ENCODE measurements at regions not wholly inside any gene's neighbourhood (a gene's known extent, or its start where the extent isn't known, plus 50 kb on each side); places are given as distances from the start of the nearest gene placed in this dataset.

DNA sequence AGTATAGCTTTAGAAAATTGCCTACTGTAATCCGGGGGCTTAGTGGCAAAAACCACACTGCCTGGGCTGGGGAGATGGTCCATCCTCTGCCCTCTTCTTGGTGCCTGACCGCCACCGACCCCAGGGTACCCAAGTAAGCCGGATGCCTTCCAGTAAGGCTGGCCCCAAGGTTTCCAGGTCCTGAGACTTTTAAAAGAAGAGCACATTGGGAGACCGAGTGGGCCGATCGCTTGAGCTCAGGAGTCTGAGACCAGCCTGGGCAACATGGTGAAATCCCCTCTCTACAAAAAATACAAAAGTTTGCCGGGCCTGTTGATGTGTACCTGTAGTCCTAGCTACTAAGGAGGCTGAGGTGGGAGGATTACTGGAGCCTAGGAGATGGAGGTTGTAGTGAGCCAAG lies 406.7 kb upstream of the IRX4 start:
- no peaks in the 10 kb centered on the region for H3K36me3 ChIP-seq (ENCODE audit: control insufficient read depth, insufficient read depth, low read length)
- TF ChIP-seq, protein P1, sequence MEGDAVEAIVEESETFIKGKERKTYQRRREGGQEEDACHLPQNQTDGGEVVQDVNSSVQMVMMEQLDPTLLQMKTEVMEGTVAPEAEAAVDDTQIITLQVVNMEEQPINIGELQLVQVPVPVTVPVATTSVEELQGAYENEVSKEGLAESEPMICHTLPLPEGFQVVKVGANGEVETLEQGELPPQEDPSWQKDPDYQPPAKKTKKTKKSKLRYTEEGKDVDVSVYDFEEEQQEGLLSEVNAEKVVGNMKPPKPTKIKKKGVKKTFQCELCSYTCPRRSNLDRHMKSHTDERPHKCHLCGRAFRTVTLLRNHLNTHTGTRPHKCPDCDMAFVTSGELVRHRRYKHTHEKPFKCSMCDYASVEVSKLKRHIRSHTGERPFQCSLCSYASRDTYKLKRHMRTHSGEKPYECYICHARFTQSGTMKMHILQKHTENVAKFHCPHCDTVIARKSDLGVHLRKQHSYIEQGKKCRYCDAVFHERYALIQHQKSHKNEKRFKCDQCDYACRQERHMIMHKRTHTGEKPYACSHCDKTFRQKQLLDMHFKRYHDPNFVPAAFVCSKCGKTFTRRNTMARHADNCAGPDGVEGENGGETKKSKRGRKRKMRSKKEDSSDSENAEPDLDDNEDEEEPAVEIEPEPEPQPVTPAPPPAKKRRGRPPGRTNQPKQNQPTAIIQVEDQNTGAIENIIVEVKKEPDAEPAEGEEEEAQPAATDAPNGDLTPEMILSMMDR (IDR thresholded peaks at IDR 0.05; ENCODE audit: insufficient read depth, low read depth, low read length) = no peak
- no peaks in the 10 kb centered on the region for H3K27me3 ChIP-seq (ENCODE audit: control insufficient read depth, insufficient read depth, low read length)
- POLR2A ChIA-PET = no interaction called here
- DNase-seq (ENCODE audit: low read depth) = no peak
- CTCF ChIA-PET = no interaction called here
- no peak overlapping the region for H3K4me3 ChIP-seq (ENCODE audit: low read depth, low read length)

DNA sequence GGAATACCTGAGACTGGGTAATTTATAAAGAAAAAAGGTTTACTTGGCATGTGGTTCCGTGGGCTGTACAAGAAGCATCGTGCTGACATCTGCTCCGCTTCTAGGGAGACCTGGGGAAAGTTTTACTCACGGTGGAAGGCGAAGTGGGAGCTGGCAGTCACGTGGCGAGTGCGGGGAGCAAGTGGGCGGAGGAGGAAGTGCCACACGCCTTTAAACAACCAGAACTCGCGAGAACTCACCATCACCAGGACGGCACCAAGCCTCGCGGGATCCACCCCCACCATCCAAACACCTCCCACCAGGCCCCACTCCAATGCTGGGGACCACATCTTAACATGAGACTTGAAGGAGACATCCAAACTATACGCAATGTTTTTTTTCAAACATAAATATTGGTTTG lies 406.2 kb upstream of the IRX4 start:
- DNase-seq (ENCODE audit: low read depth) = no peak
- POLR2A ChIA-PET = no interaction called here
- TF ChIP-seq, protein P1 (IDR thresholded peaks at IDR 0.05; ENCODE audit: insufficient read depth, low read depth, low read length) = no peak
- no peaks in the 10 kb centered on the region for H3K27me3 ChIP-seq (ENCODE audit: control insufficient read depth, insufficient read depth, low read length)
- CTCF ChIA-PET = no interaction called here
- H3K4me3 ChIP-seq (ENCODE audit: low read depth, low read length) = no peak overlapping the region
- H3K36me3 ChIP-seq (ENCODE audit: control insufficient read depth, insufficient read depth, low read length) = no peaks in the 10 kb centered on the region

DNA sequence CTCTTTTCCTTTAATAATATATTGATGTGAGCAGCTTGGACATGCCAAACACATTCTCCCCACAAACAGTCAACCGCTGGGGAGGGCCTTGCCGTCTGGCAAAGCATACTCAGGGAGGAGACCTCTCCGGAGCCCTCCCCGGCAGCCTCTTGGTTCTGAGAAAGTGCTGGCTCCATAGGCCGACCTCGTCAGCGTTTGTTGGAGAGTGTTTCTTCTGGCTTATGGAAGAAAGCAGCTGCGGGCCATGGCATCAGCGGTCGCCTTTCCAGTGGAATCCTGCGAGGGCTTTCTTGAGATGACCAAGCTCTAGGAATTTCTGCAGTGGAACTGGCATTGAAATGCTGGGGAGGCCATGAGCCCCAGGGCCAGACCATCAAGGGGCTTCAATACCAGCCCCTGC lies 405.7 kb upstream of the IRX4 start:
- H3K27me3 ChIP-seq (ENCODE audit: control insufficient read depth, insufficient read depth, low read length) = no peaks in the 10 kb centered on the region
- H3K4me3 ChIP-seq (ENCODE audit: low read depth, low read length) = no peak overlapping the region
- no peaks in the 10 kb centered on the region for H3K36me3 ChIP-seq (ENCODE audit: control insufficient read depth, insufficient read depth, low read length)
- TF ChIP-seq, protein P1 (IDR thresholded peaks at IDR 0.05; ENCODE audit: insufficient read depth, low read depth, low read length) = no peak
- no peak for DNase-seq (ENCODE audit: low read depth)
- ChIA-PET POLR2A (no interaction called here), CTCF (no interaction called here)

DNA sequence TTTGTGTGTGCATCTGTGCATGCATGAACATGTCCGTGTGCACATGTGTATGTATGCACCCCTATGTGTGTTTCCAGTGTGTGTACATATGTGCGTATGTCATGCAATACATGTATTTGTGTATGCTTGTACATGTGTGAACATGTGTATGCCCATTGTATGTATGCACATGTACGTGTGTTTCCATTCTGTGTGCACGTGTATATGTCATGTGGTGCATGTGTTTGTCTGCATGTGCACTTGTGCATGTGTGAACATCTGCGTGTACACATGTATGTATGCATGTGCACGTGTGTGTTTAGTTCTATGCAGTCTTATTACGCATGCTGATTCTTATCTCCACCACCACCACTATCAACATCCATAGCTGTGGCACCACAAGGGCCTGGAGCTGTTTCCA lies 403.5 kb upstream of the IRX4 start:
- TF ChIP-seq, protein P1 (IDR thresholded peaks at IDR 0.05; ENCODE audit: insufficient read depth, low read depth, low read length) = no peak
- ChIA-PET POLR2A (no interaction called here), CTCF (no interaction called here)
- Histone ChIP-seq H3K36me3 (ENCODE audit: control insufficient read depth, insufficient read depth, low read length) (no peaks in the 10 kb centered on the region), H3K27me3 (ENCODE audit: control insufficient read depth, insufficient read depth, low read length) (no peaks in the 10 kb centered on the region), H3K4me3 (ENCODE audit: low read depth, low read length) (no peak overlapping the region)
- DNase-seq (ENCODE audit: low read depth) = no peak

DNA sequence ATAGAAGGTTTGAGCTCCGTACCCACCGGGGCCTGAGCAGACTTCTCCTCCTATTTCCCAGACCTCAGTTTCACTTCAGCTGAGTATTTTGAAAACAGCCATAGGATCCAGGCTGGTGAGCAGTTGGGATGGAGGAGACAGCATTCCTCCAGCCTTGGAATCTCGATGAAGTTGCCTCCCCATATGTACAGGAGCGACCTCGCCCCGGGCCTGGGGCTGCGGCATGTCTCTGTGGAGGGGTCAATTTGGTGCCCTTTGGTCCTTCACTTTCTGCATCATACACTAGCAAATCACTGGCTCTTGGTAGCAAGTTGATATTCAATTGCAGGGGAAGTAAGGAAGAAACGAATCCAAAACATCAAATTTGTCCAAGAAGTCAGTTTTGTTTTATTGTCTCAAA lies 402.0 kb upstream of the IRX4 start:
- CTCF ChIA-PET = no interaction called here
- Histone ChIP-seq H3K4me3 (ENCODE audit: low read depth, low read length) (no peak overlapping the region), H3K27me3 (ENCODE audit: control insufficient read depth, insufficient read depth, low read length) (no peaks in the 10 kb centered on the region), H3K36me3 (ENCODE audit: control insufficient read depth, insufficient read depth, low read length) (no peaks in the 10 kb centered on the region)
- TF ChIP-seq, protein P1 (IDR thresholded peaks at IDR 0.05; ENCODE audit: insufficient read depth, low read depth, low read length) = no peak
- POLR2A ChIA-PET = no interaction called here
- no peak for DNase-seq (ENCODE audit: low read depth)

Data from BJ (cell line).